T1000 (cell line): ENCODE measurements at regions not wholly inside any gene's neighbourhood (a gene's known extent, or its start where the extent isn't known, plus 50 kb on each side); places are given as distances from the start of the nearest gene placed in this dataset.
"Not testable (repeated sequence)": the region's sequence is repeated elsewhere in the genome, so short reads cannot be mapped to it uniquely, and the experiment has no call there.

ENCODE experiments used
- DNase-seq: peaks from one replicate; lab custom pipeline; 2025; ENCODE audit warnings: mixed read lengths; lab: John Stamatoyannopoulos, UW

DNA sequence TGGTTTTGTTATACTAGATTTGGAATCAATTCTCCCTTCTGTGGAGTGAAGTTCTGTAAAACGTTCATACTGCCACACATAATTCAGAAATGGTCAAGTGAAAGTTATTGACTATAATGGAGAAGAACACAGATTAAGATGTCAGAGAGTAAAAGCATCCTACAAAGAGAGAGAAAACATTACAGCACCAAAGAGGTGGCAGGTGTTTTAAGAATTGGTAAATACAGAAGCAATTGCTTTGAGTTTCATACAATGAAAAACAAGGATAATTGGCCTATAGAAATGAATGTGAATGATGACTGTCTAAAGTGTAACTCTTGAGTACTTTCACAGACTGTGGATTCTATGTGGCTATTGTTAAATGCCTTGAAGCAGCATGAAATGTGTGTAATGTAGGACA lies 435.6 kb upstream of the SMIM31 start:
- DNase-seq, result no peak

- no peak for DNase-seq
Measured at GRCh38 chr4:164319688-164320087, 434.2 kb upstream of the SMIM31 start.

- no peak for DNase-seq
Measured at GRCh38 chr4:164320847-164321246, 433.1 kb upstream of the SMIM31 start.

- no peak for DNase-seq
Measured at GRCh38 chr4:164326056-164326455, 427.9 kb upstream of the SMIM31 start.

- no peak for DNase-seq
Measured at GRCh38 chr4:164337219-164337944, 416.5 kb upstream of the SMIM31 start.

- no peak for DNase-seq
Measured at GRCh38 chr4:164343472-164343976, 410.4 kb upstream of the SMIM31 start.

DNA sequence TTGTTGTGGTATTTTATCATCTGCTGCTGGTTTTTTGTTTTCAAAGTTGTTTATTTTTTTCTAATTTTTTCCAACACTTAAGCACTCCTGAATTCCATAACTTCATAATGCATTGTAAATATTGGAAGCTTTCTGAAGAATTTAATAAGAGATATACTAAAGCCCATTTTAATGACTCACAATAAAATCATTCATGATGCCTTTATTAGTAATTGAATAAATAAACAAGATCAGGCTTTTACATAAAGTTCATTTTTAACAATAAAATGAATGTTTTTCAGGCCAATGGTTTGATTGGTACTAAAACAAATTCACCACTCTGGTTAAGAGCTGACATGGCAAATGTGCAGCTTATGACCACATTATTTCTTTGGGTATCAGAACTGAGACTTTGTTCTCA lies 408.2 kb upstream of the SMIM31 start:
- no peak for DNase-seq

GRCh38 chr4:164350061-164350460 lies 403.9 kb upstream of the SMIM31 start:
- DNase-seq, result no peak

DNA sequence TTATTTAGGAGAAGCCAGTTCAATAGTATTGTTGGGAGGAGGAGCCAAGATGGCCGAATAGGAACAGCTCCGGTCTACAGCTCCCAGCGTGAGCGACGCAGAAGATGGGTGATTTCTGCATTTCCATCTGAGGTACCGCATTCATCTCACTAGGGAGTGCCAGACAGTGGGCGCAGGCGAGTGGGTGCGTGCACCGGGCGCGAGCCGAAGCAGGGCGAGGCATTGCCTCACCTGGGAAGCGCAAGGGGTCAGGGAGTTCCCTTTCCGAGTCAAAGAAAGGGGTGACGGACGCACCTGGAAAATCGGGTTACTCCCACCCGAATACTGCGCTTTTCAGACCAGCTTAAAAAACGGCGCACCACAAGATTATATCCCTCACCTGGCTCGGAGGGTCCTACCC lies 403.2 kb upstream of the SMIM31 start:
- not testable (repeated sequence) for DNase-seq

DNA sequence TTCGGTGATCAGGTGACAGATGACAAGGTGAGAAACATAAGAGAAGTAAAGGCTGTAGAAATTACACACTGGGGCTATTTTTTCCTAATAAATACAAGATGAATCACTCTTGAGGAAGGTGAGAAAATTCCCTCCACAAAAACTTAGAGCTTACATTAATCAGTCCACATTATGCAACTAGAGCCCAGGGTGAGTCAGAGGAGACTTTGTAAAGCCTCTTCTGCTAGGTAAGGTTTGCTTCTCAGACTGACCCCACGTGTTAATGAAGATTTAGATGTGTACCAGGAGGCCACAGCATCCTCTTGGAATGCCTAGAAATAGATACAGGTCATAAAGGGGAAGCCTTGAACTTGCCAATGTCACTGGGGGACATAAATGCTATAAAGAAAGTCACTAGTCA lies 396.0 kb upstream of the SMIM31 start:
- no peak for DNase-seq

- DNase-seq, result no peak
Measured at GRCh38 chr4:164358400-164358799, 395.5 kb upstream of the SMIM31 start.

GRCh38 chr4:164359881-164360280 lies 394.1 kb upstream of the SMIM31 start:
- no peak for DNase-seq

- DNase-seq, result no peak
Measured at GRCh38 chr4:164368894-164369293, 385.0 kb upstream of the SMIM31 start.

GRCh38 chr4:164373021-164373420 lies 380.9 kb upstream of the SMIM31 start:
- DNase-seq, result no peak

- DNase-seq, result no peak
Measured at GRCh38 chr4:164377277-164377676, 376.7 kb upstream of the SMIM31 start.

DNA sequence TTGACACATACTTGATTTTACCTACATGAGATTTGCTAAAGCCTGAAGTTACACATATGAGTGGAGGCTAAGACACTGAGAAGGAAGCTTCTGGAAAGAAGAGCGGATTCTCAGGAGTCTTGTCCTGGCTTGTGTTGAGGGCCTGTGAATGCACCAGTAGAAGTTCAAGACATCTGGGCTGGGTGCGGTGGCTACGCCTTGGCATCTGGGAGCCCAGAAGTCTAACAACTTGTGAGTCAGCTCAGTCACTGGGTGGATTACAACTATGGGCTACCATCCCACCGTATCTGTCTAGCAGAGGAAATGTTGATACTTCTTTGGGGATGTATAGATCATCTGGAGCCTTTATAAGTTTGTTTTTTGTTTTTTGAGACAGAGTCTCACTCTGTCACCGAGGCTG lies 375.6 kb upstream of the SMIM31 start:
- no peak for DNase-seq

GRCh38 chr4:164379694-164380093 lies 374.2 kb upstream of the SMIM31 start:
- DNase-seq, result no peak

DNA sequence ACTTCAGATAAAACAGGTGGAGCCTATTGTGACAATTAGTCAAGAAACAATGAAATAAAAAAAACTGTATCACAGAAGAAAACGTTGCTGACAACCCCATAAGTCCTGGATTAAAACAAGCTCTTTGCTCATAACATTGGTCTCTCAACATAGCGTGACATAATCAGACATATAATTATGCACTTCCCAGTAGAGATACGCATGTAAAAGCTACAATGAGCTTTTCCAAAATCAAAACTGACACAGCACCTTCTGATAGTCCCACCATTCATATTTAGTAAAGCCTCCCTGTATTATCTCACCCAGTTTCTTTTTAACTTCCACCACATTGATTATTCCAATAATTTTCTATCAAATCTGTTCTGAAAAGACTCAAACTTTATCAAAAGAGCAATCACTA lies 372.1 kb upstream of the SMIM31 start:
- DNase-seq, result no peak

DNA sequence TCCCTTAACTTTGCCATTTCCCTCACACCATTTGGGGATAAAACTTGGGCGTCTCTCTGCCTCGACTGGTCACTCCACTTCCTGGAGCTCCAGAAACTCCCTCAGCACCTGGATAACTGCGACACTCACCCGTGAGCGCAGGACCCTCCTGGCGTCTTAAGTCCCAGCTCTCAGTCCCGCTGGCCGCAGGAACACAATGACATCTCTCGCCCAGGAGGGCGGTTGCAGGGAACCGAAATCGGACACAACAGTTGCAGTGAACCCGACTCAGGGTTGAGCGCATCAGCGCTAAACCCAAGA lies 370.9 kb upstream of the SMIM31 start:
- DNase-seq, result no peak

GRCh38 chr4:164383358-164384220 lies 370.3 kb upstream of the SMIM31 start:
- DNase-seq, result peak; percentile 23

GRCh38 chr4:164384416-164384815 lies 369.5 kb upstream of the SMIM31 start:
- no peak for DNase-seq

DNA sequence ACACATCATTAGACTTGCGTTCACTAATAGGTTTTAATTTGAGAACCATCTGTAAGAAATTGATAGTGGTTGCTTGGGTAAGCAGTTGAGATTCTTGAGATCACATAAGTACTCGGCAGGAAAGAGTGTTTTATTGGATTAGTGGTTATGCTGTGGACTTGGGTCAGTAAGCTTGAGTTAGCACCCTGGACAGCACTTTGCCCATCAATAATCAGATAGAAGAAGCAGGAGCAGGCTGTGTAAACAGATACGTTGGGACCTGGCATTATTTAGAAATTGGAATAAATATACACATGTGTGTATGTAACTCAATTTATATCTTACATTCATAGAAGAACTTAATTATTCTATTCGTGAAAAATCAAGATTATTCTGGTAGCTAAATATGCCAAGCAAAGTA lies 357.5 kb upstream of the SMIM31 start:
- DNase-seq, result no peak

DNA sequence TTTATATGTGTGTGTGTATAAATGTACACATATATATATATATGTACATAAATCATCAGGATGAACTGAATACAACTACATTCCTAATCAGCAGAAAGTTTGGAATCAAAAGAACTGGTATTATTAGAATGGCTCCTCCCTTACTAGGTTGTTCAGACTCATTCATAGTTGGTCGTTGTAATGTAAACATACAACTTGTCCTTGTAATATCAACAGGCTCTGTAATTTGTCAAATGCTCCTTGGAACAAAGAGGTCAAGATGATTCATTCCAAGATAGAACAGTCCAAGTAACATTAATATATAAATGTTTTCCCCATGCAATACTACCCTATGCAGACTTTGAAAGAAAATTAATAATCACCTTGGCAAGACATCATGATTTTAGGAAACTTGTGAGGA lies 351.4 kb upstream of the SMIM31 start:
- no peak for DNase-seq
